ENCODE measurements at regions not wholly inside any gene's neighbourhood (a gene's known extent, or its start where the extent isn't known, plus 50 kb on each side); places are given as distances from the start of the nearest gene placed in this dataset.

DNA sequence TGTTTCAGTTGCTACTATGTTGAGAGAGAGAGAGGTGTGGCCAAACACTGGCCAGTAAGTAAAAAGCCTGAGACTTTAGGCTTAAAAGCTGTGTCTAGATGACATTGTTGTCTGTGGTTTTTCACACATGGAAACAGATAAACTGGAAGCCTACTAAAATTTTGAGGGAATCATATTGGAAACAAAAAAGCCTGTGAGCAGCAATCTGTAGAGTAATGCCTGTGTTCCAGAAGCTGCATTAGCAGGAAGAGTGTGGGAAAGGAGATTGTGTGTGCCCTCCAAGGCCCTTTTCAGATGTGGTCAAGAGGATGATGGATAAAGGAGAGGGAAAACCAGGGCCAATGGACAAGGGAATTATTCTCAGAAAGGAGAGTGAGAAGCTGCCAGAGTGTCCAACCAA, 236.3 kb upstream of the SPRED2 start:
- no peak overlapping the region for H3K4me3 Mint-ChIP-seq
- H3K36me3 Mint-ChIP-seq, result peaks cover 21% of the 10 kb centered on the region
- no peaks in the 10 kb centered on the region for H3K27me3 Mint-ChIP-seq (ENCODE audit: low read depth)
- H3K27ac Mint-ChIP-seq, result no peak overlapping the region
- peaks cover 19% of the 10 kb centered on the region for H3K4me1 Mint-ChIP-seq
- DNase-seq (ENCODE audit: low spot score in 2 of 2, unreplicated experiment in 2 of 2), result no peak
- TF ChIP-seq CTCF (IDR thresholded peaks at IDR 0.05; ENCODE audit: unreplicated experiment), result no peak
- H3K9me3 Mint-ChIP-seq, result peaks cover 24% of the 10 kb centered on the region

- TF ChIP-seq CTCF (IDR thresholded peaks at IDR 0.05; ENCODE audit: unreplicated experiment), result no peak
- no peaks in the 10 kb centered on the region for H3K27me3 Mint-ChIP-seq (ENCODE audit: low read depth)
- no peak overlapping the region for H3K4me3 Mint-ChIP-seq
- peaks cover 21% of the 10 kb centered on the region for H3K36me3 Mint-ChIP-seq
- peaks cover 43% of the 10 kb centered on the region for H3K4me1 Mint-ChIP-seq
- DNase-seq (ENCODE audit: low spot score in 2 of 2, unreplicated experiment in 2 of 2), result no peak
- H3K9me3 Mint-ChIP-seq, result peaks cover 24% of the 10 kb centered on the region
- no peak overlapping the region for H3K27ac Mint-ChIP-seq
These were observed 233.8 kb upstream of the SPRED2 start for GRCh38 chr2:65666156-65666725.

DNA sequence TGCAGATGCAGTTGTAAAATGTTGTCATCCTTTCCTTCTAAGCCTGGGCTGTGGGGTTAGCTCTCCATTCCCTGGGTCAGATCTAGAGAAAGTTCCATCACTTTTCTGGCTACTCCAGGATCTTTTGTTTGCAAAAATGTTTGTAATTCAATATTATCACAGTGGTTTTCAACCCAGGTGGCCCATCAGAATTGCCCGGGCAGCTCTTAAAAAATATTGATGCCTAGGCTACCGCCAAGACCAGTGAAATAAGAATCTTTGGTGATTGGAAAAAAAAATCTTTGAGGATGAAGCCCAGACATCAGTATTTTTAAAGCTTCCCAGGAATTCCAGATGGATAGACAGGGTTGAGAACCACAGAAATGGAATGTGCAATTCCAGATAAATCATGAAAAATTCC, 232.5 kb upstream of the SPRED2 start:
- Mint-ChIP-seq H3K36me3 (peaks cover 21% of the 10 kb centered on the region), H3K27me3 (ENCODE audit: low read depth) (no peaks in the 10 kb centered on the region), H3K9me3 (peaks cover 19% of the 10 kb centered on the region), H3K4me1 (peaks cover 52% of the 10 kb centered on the region), H3K4me3 (no peak overlapping the region), H3K27ac (no peak overlapping the region)
- no peak for DNase-seq (ENCODE audit: low spot score in 2 of 2, unreplicated experiment in 2 of 2)
- no peak for TF ChIP-seq CTCF (IDR thresholded peaks at IDR 0.05; ENCODE audit: unreplicated experiment)

GRCh38 chr2:65663831-65664407, 231.5 kb upstream of the SPRED2 start:
- TF ChIP-seq CTCF (IDR thresholded peaks at IDR 0.05; ENCODE audit: unreplicated experiment), result no peak
- peaks cover 10% of the 10 kb centered on the region for H3K9me3 Mint-ChIP-seq
- no peak overlapping the region for H3K4me3 Mint-ChIP-seq
- no peak for DNase-seq (ENCODE audit: low spot score in 2 of 2, unreplicated experiment in 2 of 2)
- no peaks in the 10 kb centered on the region for H3K27me3 Mint-ChIP-seq (ENCODE audit: low read depth)
- peaks cover 60% of the 10 kb centered on the region for H3K4me1 Mint-ChIP-seq
- H3K36me3 Mint-ChIP-seq, result peaks cover 16% of the 10 kb centered on the region
- H3K27ac Mint-ChIP-seq, result peak overlapping the region; percentile 97

GRCh38 chr2:65662654-65663432, 230.4 kb upstream of the SPRED2 start:
- Mint-ChIP-seq H3K4me1 (peaks cover 71% of the 10 kb centered on the region), H3K4me3 (peak overlapping the region; percentile 9), H3K27ac (peak overlapping the region; percentile 97), H3K36me3 (peaks cover 7% of the 10 kb centered on the region), H3K9me3 (no peaks in the 10 kb centered on the region), H3K27me3 (ENCODE audit: low read depth) (no peaks in the 10 kb centered on the region)
- no peak for DNase-seq (ENCODE audit: low spot score in 2 of 2, unreplicated experiment in 2 of 2)
- TF ChIP-seq CTCF (IDR thresholded peaks at IDR 0.05; ENCODE audit: unreplicated experiment), result no peak

Measured in mesothelial cell of epicardium (in vitro differentiated cells).